ENCODE measurements at regions not wholly inside any gene's neighbourhood (a gene's known extent, or its start where the extent isn't known, plus 50 kb on each side); places are given as distances from the start of the nearest gene placed in this dataset.

- H3K27ac Mint-ChIP-seq (ENCODE audit: unreplicated experiment), result no peak overlapping the region
- peaks cover 21% of the 10 kb centered on the region for H3K9me3 Mint-ChIP-seq (ENCODE audit: unreplicated experiment)
- DNase-seq, result no peak
- no peak overlapping the region for H3K4me3 Mint-ChIP-seq (ENCODE audit: unreplicated experiment)
- Histone ChIP-seq H3K36me3 (ENCODE audit: control insufficient read depth, insufficient read depth, low read length) (no peaks in the 10 kb centered on the region), H3K27me3 (replicated peaks; ENCODE audit: control insufficient read depth, insufficient read depth, low read length) (no peaks in the 10 kb centered on the region), H3K4me3 (ENCODE audit: low read depth, low read length) (no peak overlapping the region), H3K9me3 (peaks cover 6% of the 10 kb centered on the region; the same call in 1 of the 2 replicates), H3K4me1 (no peaks in the 10 kb centered on the region)
- H3K27me3 Mint-ChIP-seq (ENCODE audit: insufficient read depth, unreplicated experiment), result no peaks in the 10 kb centered on the region
- H3K4me1 Mint-ChIP-seq (ENCODE audit: low read depth, unreplicated experiment), result no peaks in the 10 kb centered on the region
- H3K36me3 Mint-ChIP-seq (ENCODE audit: insufficient read depth, unreplicated experiment), result no peaks in the 10 kb centered on the region
- intact Hi-C loops (cut with micrococcal nuclease; ENCODE audit: unreplicated experiment), result no loop called here
- CTCF ChIA-PET, result no interaction called here
- POLR2A ChIA-PET, result no interaction called here
- no TSS peak for BruUV-seq (replicated peaks)
- no peak for TF ChIP-seq CTCF (IDR thresholded peaks at IDR 0.05; ENCODE audit: insufficient read depth in 1 of 2, low read depth in 1 of 2, low read length in 1 of 2, severe bottlenecking in 1 of 2, unreplicated experiment in 1 of 2)
Measured at GRCh38 chr12:58463051-58463450, 457.3 kb downstream of the LRIG3 start.

GRCh38 chr12:58465418-58465817 lies 454.9 kb downstream of the LRIG3 start:
- H3K4me1 Mint-ChIP-seq (ENCODE audit: low read depth, unreplicated experiment), result peaks cover 4% of the 10 kb centered on the region
- no peaks in the 10 kb centered on the region for H3K36me3 Mint-ChIP-seq (ENCODE audit: insufficient read depth, unreplicated experiment)
- no peak overlapping the region for H3K27ac Mint-ChIP-seq (ENCODE audit: unreplicated experiment)
- intact Hi-C loops (cut with micrococcal nuclease; ENCODE audit: unreplicated experiment), result no loop called here
- Histone ChIP-seq H3K36me3 (ENCODE audit: control insufficient read depth, insufficient read depth, low read length) (no peaks in the 10 kb centered on the region), H3K9me3 (peaks cover 6% of the 10 kb centered on the region; the same call in 1 of the 2 replicates), H3K27me3 (replicated peaks; ENCODE audit: control insufficient read depth, insufficient read depth, low read length) (no peaks in the 10 kb centered on the region), H3K4me3 (ENCODE audit: low read depth, low read length) (no peak overlapping the region), H3K4me1 (no peaks in the 10 kb centered on the region)
- no peak overlapping the region for H3K4me3 Mint-ChIP-seq (ENCODE audit: unreplicated experiment)
- BruUV-seq (replicated peaks), result no TSS peak
- TF ChIP-seq CTCF (IDR thresholded peaks at IDR 0.05; ENCODE audit: insufficient read depth in 1 of 2, low read depth in 1 of 2, low read length in 1 of 2, severe bottlenecking in 1 of 2, unreplicated experiment in 1 of 2), result no peak
- H3K27me3 Mint-ChIP-seq (ENCODE audit: insufficient read depth, unreplicated experiment), result no peaks in the 10 kb centered on the region
- ChIA-PET POLR2A (no interaction called here), CTCF (no interaction called here)
- peaks cover 26% of the 10 kb centered on the region for H3K9me3 Mint-ChIP-seq (ENCODE audit: unreplicated experiment)
- DNase-seq, result no peak

- H3K4me3 ChIP-seq (ENCODE audit: low read depth, low read length), result no peak overlapping the region
- H3K27me3 ChIP-seq (replicated peaks; ENCODE audit: control insufficient read depth, insufficient read depth, low read length), result no peaks in the 10 kb centered on the region
- Mint-ChIP-seq H3K4me3 (ENCODE audit: unreplicated experiment) (no peak overlapping the region), H3K4me1 (ENCODE audit: low read depth, unreplicated experiment) (peaks cover 7% of the 10 kb centered on the region), H3K9me3 (ENCODE audit: unreplicated experiment) (peaks cover 26% of the 10 kb centered on the region), H3K36me3 (ENCODE audit: insufficient read depth, unreplicated experiment) (no peaks in the 10 kb centered on the region), H3K27me3 (ENCODE audit: insufficient read depth, unreplicated experiment) (no peaks in the 10 kb centered on the region), H3K27ac (ENCODE audit: unreplicated experiment) (no peak overlapping the region)
- no peak for DNase-seq
- intact Hi-C loops (cut with micrococcal nuclease; ENCODE audit: unreplicated experiment), result no loop called here
- H3K9me3 ChIP-seq, result 0 out of 2 replicates have a peak, but pooled peaks cover 6% of the 10 kb centered on the region
- H3K36me3 ChIP-seq (ENCODE audit: control insufficient read depth, insufficient read depth, low read length), result no peaks in the 10 kb centered on the region
- ChIA-PET POLR2A (no interaction called here), CTCF (no interaction called here)
- no TSS peak for BruUV-seq (replicated peaks)
- TF ChIP-seq CTCF (IDR thresholded peaks at IDR 0.05; ENCODE audit: insufficient read depth in 1 of 2, low read depth in 1 of 2, low read length in 1 of 2, severe bottlenecking in 1 of 2, unreplicated experiment in 1 of 2), result no peak
- no peaks in the 10 kb centered on the region for H3K4me1 ChIP-seq
Measured at GRCh38 chr12:58470266-58471010, 449.9 kb downstream of the LRIG3 start.
